ENCODE measurements at regions not wholly inside any gene's neighbourhood (a gene's known extent, or its start where the extent isn't known, plus 50 kb on each side); places are given as distances from the start of the nearest gene placed in this dataset.

DNA sequence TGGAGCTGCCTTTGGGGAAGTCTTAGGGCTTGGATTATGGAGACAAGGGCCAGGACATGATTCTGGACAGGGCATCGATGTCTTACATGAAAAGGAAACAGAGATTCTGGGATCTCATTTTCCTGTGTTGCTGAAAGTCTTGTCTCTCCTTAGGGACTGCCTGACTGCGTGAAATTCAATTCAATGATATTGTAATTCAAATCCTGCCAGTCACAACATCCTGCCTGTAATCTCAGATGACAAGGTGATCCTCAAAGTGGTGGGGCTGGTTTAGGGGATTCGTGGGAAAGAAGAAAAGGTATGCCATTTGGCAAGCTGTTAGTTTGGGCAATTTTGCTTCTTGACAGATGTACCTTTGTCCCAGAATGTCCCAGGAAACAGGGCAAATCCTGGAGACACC is 129.1 kb downstream of the KBTBD8 start:
- Mint-ChIP-seq H3K4me3 (ENCODE audit: unreplicated experiment) (no peak overlapping the region), H3K27me3 (ENCODE audit: unreplicated experiment) (peaks cover 3% of the 10 kb centered on the region), H3K36me3 (ENCODE audit: unreplicated experiment) (no peaks in the 10 kb centered on the region), H3K9me3 (ENCODE audit: unreplicated experiment) (peaks cover 3% of the 10 kb centered on the region), H3K4me1 (ENCODE audit: low read depth, unreplicated experiment) (peaks cover 3% of the 10 kb centered on the region), H3K27ac (ENCODE audit: unreplicated experiment) (no peak overlapping the region)
- DNase-seq: no peak
- TF ChIP-seq, protein P1, sequence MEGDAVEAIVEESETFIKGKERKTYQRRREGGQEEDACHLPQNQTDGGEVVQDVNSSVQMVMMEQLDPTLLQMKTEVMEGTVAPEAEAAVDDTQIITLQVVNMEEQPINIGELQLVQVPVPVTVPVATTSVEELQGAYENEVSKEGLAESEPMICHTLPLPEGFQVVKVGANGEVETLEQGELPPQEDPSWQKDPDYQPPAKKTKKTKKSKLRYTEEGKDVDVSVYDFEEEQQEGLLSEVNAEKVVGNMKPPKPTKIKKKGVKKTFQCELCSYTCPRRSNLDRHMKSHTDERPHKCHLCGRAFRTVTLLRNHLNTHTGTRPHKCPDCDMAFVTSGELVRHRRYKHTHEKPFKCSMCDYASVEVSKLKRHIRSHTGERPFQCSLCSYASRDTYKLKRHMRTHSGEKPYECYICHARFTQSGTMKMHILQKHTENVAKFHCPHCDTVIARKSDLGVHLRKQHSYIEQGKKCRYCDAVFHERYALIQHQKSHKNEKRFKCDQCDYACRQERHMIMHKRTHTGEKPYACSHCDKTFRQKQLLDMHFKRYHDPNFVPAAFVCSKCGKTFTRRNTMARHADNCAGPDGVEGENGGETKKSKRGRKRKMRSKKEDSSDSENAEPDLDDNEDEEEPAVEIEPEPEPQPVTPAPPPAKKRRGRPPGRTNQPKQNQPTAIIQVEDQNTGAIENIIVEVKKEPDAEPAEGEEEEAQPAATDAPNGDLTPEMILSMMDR (IDR thresholded peaks at IDR 0.05; ENCODE audit: partially characterized antibody, unreplicated experiment): no peak

GRCh38 chr3:67142432-67142831 is 144.3 kb downstream of the KBTBD8 start:
- Mint-ChIP-seq H3K27ac (ENCODE audit: unreplicated experiment) (no peak overlapping the region), H3K4me3 (ENCODE audit: unreplicated experiment) (no peak overlapping the region), H3K27me3 (ENCODE audit: unreplicated experiment) (no peaks in the 10 kb centered on the region), H3K9me3 (ENCODE audit: unreplicated experiment) (peaks cover 3% of the 10 kb centered on the region), H3K4me1 (ENCODE audit: low read depth, unreplicated experiment) (no peaks in the 10 kb centered on the region), H3K36me3 (ENCODE audit: unreplicated experiment) (peaks cover 6% of the 10 kb centered on the region)
- TF ChIP-seq, protein P1 (IDR thresholded peaks at IDR 0.05; ENCODE audit: partially characterized antibody, unreplicated experiment): no peak
- no peak for DNase-seq

DNA sequence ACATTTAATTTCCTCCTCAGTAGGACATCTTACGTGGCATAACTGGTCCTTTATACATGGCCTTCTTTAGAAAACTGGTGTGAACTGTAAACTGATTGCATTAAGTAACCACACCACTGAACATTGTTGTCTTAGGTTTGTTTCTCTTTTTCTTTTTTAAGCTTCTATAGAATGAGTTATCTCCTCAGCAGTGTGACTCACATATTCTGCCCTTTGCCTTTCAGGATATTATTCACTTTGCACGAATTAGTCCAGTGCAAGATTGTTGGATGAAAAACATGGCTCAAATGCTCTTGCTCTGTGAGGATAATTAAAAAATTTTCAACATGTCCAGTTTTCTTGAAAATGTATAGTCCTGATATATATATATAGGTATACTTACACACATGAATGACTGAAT is 147.6 kb downstream of the KBTBD8 start:
- DNase-seq: no peak
- Mint-ChIP-seq H3K27me3 (ENCODE audit: unreplicated experiment) (peaks cover 2% of the 10 kb centered on the region), H3K27ac (ENCODE audit: unreplicated experiment) (no peak overlapping the region), H3K9me3 (ENCODE audit: unreplicated experiment) (peaks cover 1% of the 10 kb centered on the region), H3K4me3 (ENCODE audit: unreplicated experiment) (no peak overlapping the region), H3K4me1 (ENCODE audit: low read depth, unreplicated experiment) (no peaks in the 10 kb centered on the region), H3K36me3 (ENCODE audit: unreplicated experiment) (no peaks in the 10 kb centered on the region)
- TF ChIP-seq, protein P1 (IDR thresholded peaks at IDR 0.05; ENCODE audit: partially characterized antibody, unreplicated experiment): no peak

DNA sequence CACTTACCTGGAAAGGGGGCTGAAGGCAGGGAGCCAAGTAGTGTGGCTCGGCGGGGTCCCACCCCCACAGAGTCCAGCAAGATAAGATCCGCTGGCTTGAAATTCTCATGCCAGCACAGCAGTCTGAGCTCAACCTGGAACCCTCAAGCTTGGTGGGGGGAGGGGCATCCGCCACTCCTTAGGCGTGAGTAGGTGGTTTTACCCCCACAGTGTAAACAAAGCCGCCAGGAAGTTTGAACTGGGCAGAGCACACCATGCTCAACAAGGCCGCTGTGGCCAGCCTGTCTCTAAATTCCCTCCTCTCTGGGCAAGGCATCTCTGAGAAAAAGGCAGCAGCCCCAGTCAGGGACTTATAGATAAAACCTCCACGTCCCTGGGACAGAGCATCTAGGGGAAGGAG is 156.3 kb downstream of the KBTBD8 start:
- Mint-ChIP-seq H3K27ac (ENCODE audit: unreplicated experiment) (no peak overlapping the region), H3K4me3 (ENCODE audit: unreplicated experiment) (no peak overlapping the region), H3K27me3 (ENCODE audit: unreplicated experiment) (peaks cover 3% of the 10 kb centered on the region), H3K36me3 (ENCODE audit: unreplicated experiment) (no peaks in the 10 kb centered on the region), H3K4me1 (ENCODE audit: low read depth, unreplicated experiment) (no peaks in the 10 kb centered on the region), H3K9me3 (ENCODE audit: unreplicated experiment) (peaks cover 1% of the 10 kb centered on the region)
- DNase-seq: no peak
- TF ChIP-seq, protein P1 (IDR thresholded peaks at IDR 0.05; ENCODE audit: partially characterized antibody, unreplicated experiment): no peak

DNA sequence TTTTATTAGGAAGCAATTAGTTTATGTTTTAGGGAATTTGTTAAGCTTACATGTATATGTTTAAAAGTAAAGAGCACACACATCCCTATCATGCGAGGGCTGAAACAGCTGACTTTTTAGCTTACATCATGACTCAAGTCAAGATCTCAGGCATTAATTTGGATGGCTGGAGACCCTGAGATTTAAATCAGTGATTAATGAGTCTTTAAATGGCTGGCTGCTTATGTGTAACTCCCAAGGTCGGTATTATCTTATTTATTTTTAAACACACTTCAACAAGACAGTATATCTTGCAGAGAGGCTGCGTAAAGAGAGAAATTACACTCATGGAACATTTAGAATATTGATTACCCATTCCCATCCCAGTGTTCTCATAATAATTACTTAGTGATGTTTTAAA is 169.4 kb downstream of the KBTBD8 start:
- TF ChIP-seq, protein P1 (IDR thresholded peaks at IDR 0.05; ENCODE audit: partially characterized antibody, unreplicated experiment): no peak
- no peaks in the 10 kb centered on the region for H3K9me3 Mint-ChIP-seq (ENCODE audit: unreplicated experiment)
- H3K4me3 Mint-ChIP-seq (ENCODE audit: unreplicated experiment): no peak overlapping the region
- H3K36me3 Mint-ChIP-seq (ENCODE audit: unreplicated experiment): no peaks in the 10 kb centered on the region
- H3K27me3 Mint-ChIP-seq (ENCODE audit: unreplicated experiment): no peaks in the 10 kb centered on the region
- no peaks in the 10 kb centered on the region for H3K4me1 Mint-ChIP-seq (ENCODE audit: low read depth, unreplicated experiment)
- H3K27ac Mint-ChIP-seq (ENCODE audit: unreplicated experiment): no peak overlapping the region
- DNase-seq: no peak

Measured in glutamatergic neuron (in vitro differentiated cells).